Esophagus squamous epithelium (tissue), 4 donors: ENCODE measurements at regions not wholly inside any gene's neighbourhood (a gene's known extent, or its start where the extent isn't known, plus 50 kb on each side); places are given as distances from the start of the nearest gene placed in this dataset.

ENCODE experiments used
- CTCF ChIP-seq, 6 experiments: fragments of 450-650 bp in 4 of 6; fragments of 200-600 bp in 2 of 6; sonication (generic) in 2 of 6; IDR thresholded peaks; one replicate each; pipeline ENCODE4 v1.5.1; 2016 to 2019; ENCODE audit warnings: antibody characterized with exemption in 6 of 6, mild to moderate bottlenecking in 4 of 6, moderate library complexity in 4 of 6
- POLR2A ChIP-seq, 4 donors: fragments of 450-650 bp; IDR thresholded peaks; one replicate each; pipeline ENCODE4 v1.6.1; 2017; ENCODE audit warnings: antibody characterized with exemption in 4 of 4, mild to moderate bottlenecking in 4 of 4, moderate library complexity in 3 of 4

- TF ChIP-seq CTCF (IDR thresholded peaks at IDR 0.05) = peak in 5 of 6 experiments; percentile 17 to 84 (median 65)
- TF ChIP-seq POLR2A (IDR thresholded peaks at IDR 0.05) = no peak
Observed at GRCh38 chr12:16939871-16940306, 333.9 kb upstream of the LMO3 start.
